ENCODE measurements at regions not wholly inside any gene's neighbourhood (a gene's known extent, or its start where the extent isn't known, plus 50 kb on each side); places are given as distances from the start of the nearest gene placed in this dataset.
"Not testable (repeated sequence)": the region's sequence is repeated elsewhere in the genome, so short reads cannot be mapped to it uniquely, and the experiment has no call there.

GRCh38 chr1:166433404-166434304 lies 266.9 kb upstream of the FAM78B start:
- WGBS, 4 donors = 28 to 33% (median 31%) methylated on average over 7 of the region's 7 CpGs
- peak in 10 of 12 donors; percentile 23 to 53 (median 37) for TF ChIP-seq CTCF (IDR thresholded peaks at IDR 0.05)
- not testable (repeated sequence) for H3K9me3 ChIP-seq, H3K36me3 ChIP-seq, DNase-seq, H3K27ac ChIP-seq, H3K4me3 ChIP-seq, H3K4me1 ChIP-seq, H3K27me3 ChIP-seq
- ATAC-seq = peak; percentile 58 to 78 (median 65)
- intact Hi-C loops (cut with DNase I) = loop anchor here (1.0 to 10.0 kb wide), 7 partner anchors 266 to 509 kb away; partner anchors contain the start of gene FAM78B (in 4 of the 10)

- Histone ChIP-seq H3K27ac (no peak overlapping the region), H3K36me3 (no peaks in the 10 kb centered on the region), H3K27me3 (no peaks in the 10 kb centered on the region), H3K4me1 (no peaks in the 10 kb centered on the region), H3K4me3 (no peak overlapping the region), H3K9me3 (no peaks in the 10 kb centered on the region)
- intact Hi-C loops (cut with DNase I) = no loop called here
- DNase-seq (no peak), ATAC-seq (peak in 3 of 4 donors; percentile 28 to 58 (median 36))
- WGBS, 4 donors = 36 to 58% (median 43%) methylated on average over 2 of the region's 2 CpGs
- TF ChIP-seq CTCF (IDR thresholded peaks at IDR 0.05) = no peak
- TF ChIP-seq POLR2A (IDR thresholded peaks at IDR 0.05) = no peak
These were observed 290.9 kb upstream of the FAM78B start for GRCh38 chr1:166457700-166458099.

- TF ChIP-seq CTCF (IDR thresholded peaks at IDR 0.05) = no peak
- no peak for TF ChIP-seq POLR2A (IDR thresholded peaks at IDR 0.05)
- Histone ChIP-seq H3K27ac (no peak overlapping the region), H3K9me3 (peaks cover 0 to 19% (median 10%) of the 10 kb centered on the region in 12 donors), H3K36me3 (no peaks in the 10 kb centered on the region), H3K4me3 (no peak overlapping the region), H3K4me1 (no peaks in the 10 kb centered on the region), H3K27me3 (peaks cover 0 to 6% (median 0%) of the 10 kb centered on the region in 9 donors)
- no peak for ATAC-seq
- 93 to 100% (median 96%) methylated on average over 1 of the region's 1 CpG for WGBS, 4 donors
- intact Hi-C loops (cut with DNase I) = no loop called here
- DNase-seq = no peak
These were observed 297.5 kb upstream of the FAM78B start for GRCh38 chr1:166464333-166464732.

GRCh38 chr1:166470014-166470413 lies 303.2 kb upstream of the FAM78B start:
- H3K4me3 ChIP-seq = no peak overlapping the region
- peaks cover 0 to 9% (median 1%) of the 10 kb centered on the region in 12 donors for H3K9me3 ChIP-seq
- 84 to 97% (median 93%) methylated on average over 2 of the region's 2 CpGs for WGBS, 4 donors
- H3K27me3 ChIP-seq = peaks cover 0 to 16% (median 0%) of the 10 kb centered on the region in 9 donors
- H3K36me3 ChIP-seq = no peaks in the 10 kb centered on the region
- intact Hi-C loops (cut with DNase I) = loop anchor here in 1 of 10 donors (10.0 kb wide), 1 partner anchor 545 kb away; no protein-coding TSS in a partner anchor
- no peaks in the 10 kb centered on the region for H3K4me1 ChIP-seq
- ATAC-seq (no peak), DNase-seq (no peak)
- TF ChIP-seq POLR2A (IDR thresholded peaks at IDR 0.05) = no peak
- no peak for TF ChIP-seq CTCF (IDR thresholded peaks at IDR 0.05)
- no peak overlapping the region for H3K27ac ChIP-seq
